ENCODE measurements at regions not wholly inside any gene's neighbourhood (a gene's known extent, or its start where the extent isn't known, plus 50 kb on each side); places are given as distances from the start of the nearest gene placed in this dataset.

DNA sequence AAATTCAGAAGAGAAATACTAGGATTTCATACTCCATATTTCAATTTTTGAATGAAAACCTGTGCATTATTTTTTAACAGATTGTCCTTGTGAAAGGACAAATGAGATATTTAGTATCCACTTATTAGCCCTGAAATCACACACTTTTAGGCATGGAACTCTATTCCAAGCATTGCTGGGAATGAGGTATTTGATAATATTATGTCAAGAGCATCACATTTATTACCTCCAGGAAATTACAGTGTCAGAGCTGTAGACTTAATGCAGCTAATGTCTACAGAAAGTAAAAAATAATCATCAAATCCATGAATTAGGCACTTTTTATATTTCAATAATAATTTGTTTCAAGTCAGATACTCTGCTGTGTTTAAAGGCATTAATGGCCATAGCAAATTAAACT is 753.8 kb downstream of the REEP3 start:
- no peak for DNase-seq (ENCODE audit: low spot score)
- ChIA-PET CTCF (no interaction called here), POLR2A (ENCODE audit: low non-redundant PET) (no interaction called here)
- H3K27ac ChIP-seq (ENCODE audit: low read depth, low read length, poor library complexity, severe bottlenecking): no peak overlapping the region
- H3K4me3 ChIP-seq (ENCODE audit: low read depth, low read length, poor library complexity, severe bottlenecking): no peak overlapping the region
- BruUV-seq (replicated peaks): no TSS peak
- H3K36me3 ChIP-seq (ENCODE audit: insufficient read depth, low read length, poor library complexity, severe bottlenecking): no peaks in the 10 kb centered on the region
- TF ChIP-seq, protein P1, sequence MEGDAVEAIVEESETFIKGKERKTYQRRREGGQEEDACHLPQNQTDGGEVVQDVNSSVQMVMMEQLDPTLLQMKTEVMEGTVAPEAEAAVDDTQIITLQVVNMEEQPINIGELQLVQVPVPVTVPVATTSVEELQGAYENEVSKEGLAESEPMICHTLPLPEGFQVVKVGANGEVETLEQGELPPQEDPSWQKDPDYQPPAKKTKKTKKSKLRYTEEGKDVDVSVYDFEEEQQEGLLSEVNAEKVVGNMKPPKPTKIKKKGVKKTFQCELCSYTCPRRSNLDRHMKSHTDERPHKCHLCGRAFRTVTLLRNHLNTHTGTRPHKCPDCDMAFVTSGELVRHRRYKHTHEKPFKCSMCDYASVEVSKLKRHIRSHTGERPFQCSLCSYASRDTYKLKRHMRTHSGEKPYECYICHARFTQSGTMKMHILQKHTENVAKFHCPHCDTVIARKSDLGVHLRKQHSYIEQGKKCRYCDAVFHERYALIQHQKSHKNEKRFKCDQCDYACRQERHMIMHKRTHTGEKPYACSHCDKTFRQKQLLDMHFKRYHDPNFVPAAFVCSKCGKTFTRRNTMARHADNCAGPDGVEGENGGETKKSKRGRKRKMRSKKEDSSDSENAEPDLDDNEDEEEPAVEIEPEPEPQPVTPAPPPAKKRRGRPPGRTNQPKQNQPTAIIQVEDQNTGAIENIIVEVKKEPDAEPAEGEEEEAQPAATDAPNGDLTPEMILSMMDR (conservative IDR thresholded peaks at IDR 0.05; ENCODE audit: low read depth, low read length): no peak
- TF ChIP-seq EZH2 (IDR thresholded peaks at IDR 0.05; ENCODE audit: borderline replicate concordance, low read depth, low read length, poor library complexity, severe bottlenecking): no peak
- intact Hi-C loops (cut with micrococcal nuclease; ENCODE audit: unreplicated experiment): no loop called here
- no peaks in the 10 kb centered on the region for H3K9me3 ChIP-seq (ENCODE audit: low read depth, low read length, poor library complexity, severe bottlenecking)
- H3K4me1 ChIP-seq (ENCODE audit: insufficient read depth, low read length, poor library complexity, severe bottlenecking): no peaks in the 10 kb centered on the region
- H3K27me3 ChIP-seq (replicated peaks; ENCODE audit: insufficient read depth, low read depth, low read length, poor library complexity): no peaks in the 10 kb centered on the region

DNA sequence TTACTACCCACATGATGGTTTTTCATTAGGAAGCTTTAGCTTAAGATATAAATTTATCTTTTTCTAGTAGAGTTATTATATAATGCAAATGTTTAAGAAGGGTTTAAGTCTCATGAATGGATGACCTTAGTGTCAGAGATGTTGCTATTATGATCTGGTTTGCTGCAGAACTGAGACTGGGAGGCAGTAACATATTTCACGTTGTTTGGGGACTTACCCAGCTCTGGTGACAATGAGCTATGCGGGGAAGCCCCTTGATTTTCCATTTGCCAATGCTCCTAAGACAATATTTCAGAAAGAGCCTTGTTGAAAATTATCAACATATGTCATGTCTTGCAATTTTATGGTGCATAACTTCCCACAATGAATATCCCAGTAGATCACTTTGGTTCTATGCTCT is 754.6 kb downstream of the REEP3 start:
- ChIA-PET CTCF (no interaction called here), POLR2A (ENCODE audit: low non-redundant PET) (no interaction called here)
- intact Hi-C loops (cut with micrococcal nuclease; ENCODE audit: unreplicated experiment): no loop called here
- TF ChIP-seq, protein P1 (conservative IDR thresholded peaks at IDR 0.05; ENCODE audit: low read depth, low read length): no peak
- no peak for TF ChIP-seq EZH2 (IDR thresholded peaks at IDR 0.05; ENCODE audit: borderline replicate concordance, low read depth, low read length, poor library complexity, severe bottlenecking)
- Histone ChIP-seq H3K4me3 (ENCODE audit: low read depth, low read length, poor library complexity, severe bottlenecking) (no peak overlapping the region), H3K27me3 (replicated peaks; ENCODE audit: insufficient read depth, low read depth, low read length, poor library complexity) (no peaks in the 10 kb centered on the region), H3K9me3 (ENCODE audit: low read depth, low read length, poor library complexity, severe bottlenecking) (no peaks in the 10 kb centered on the region), H3K36me3 (ENCODE audit: insufficient read depth, low read length, poor library complexity, severe bottlenecking) (no peaks in the 10 kb centered on the region), H3K4me1 (ENCODE audit: insufficient read depth, low read length, poor library complexity, severe bottlenecking) (no peaks in the 10 kb centered on the region), H3K27ac (ENCODE audit: low read depth, low read length, poor library complexity, severe bottlenecking) (no peak overlapping the region)
- no peak for DNase-seq (ENCODE audit: low spot score)
- BruUV-seq (replicated peaks): no TSS peak

DNA sequence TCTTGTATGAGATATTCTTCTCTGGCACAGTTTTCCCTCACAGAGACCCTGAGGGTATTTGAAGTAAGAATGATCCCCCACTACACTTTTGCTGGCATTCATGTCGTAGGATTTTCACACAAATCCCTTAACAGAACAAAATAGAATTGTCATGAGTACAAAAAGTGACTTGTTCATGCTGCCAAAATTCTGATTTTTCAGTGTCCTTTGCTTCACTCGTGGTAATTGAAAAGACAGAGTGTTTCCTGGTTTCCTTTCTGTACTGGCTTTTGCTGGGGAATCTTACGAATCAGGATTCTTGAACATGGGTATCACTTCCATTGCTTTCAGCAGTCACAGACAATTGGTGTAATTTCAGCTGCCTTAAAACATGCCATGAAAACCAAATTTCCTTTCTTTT is 756.3 kb downstream of the REEP3 start:
- no peak overlapping the region for H3K27ac ChIP-seq (ENCODE audit: low read depth, low read length, poor library complexity, severe bottlenecking)
- H3K4me1 ChIP-seq (ENCODE audit: insufficient read depth, low read length, poor library complexity, severe bottlenecking): no peaks in the 10 kb centered on the region
- no peaks in the 10 kb centered on the region for H3K9me3 ChIP-seq (ENCODE audit: low read depth, low read length, poor library complexity, severe bottlenecking)
- ChIA-PET CTCF (no interaction called here), POLR2A (ENCODE audit: low non-redundant PET) (no interaction called here)
- TF ChIP-seq EZH2 (IDR thresholded peaks at IDR 0.05; ENCODE audit: borderline replicate concordance, low read depth, low read length, poor library complexity, severe bottlenecking): no peak
- TF ChIP-seq, protein P1 (conservative IDR thresholded peaks at IDR 0.05; ENCODE audit: low read depth, low read length): no peak
- BruUV-seq (replicated peaks): no TSS peak
- no peak for DNase-seq (ENCODE audit: low spot score)
- intact Hi-C loops (cut with micrococcal nuclease; ENCODE audit: unreplicated experiment): no loop called here
- no peaks in the 10 kb centered on the region for H3K36me3 ChIP-seq (ENCODE audit: insufficient read depth, low read length, poor library complexity, severe bottlenecking)
- H3K27me3 ChIP-seq (replicated peaks; ENCODE audit: insufficient read depth, low read depth, low read length, poor library complexity): no peaks in the 10 kb centered on the region
- no peak overlapping the region for H3K4me3 ChIP-seq (ENCODE audit: low read depth, low read length, poor library complexity, severe bottlenecking)

All from A673 (cell line).